GM21423 (cell line): ENCODE measurements at regions not wholly inside any gene's neighbourhood (a gene's known extent, or its start where the extent isn't known, plus 50 kb on each side); places are given as distances from the start of the nearest gene placed in this dataset.

Experiments
- ATAC-seq: cut with Tn5 transposase; IDR thresholded peaks from one replicate; pipeline ENCODE4 v1.9.1; 2021; ENCODE audit warnings: mild to moderate bottlenecking, moderate library complexity; ENCODE audit not compliant: unreplicated experiment

GRCh38 chr12:19044430-19044829 is 85.1 kb upstream of the PLEKHA5 start:
- no peak for ATAC-seq

DNA sequence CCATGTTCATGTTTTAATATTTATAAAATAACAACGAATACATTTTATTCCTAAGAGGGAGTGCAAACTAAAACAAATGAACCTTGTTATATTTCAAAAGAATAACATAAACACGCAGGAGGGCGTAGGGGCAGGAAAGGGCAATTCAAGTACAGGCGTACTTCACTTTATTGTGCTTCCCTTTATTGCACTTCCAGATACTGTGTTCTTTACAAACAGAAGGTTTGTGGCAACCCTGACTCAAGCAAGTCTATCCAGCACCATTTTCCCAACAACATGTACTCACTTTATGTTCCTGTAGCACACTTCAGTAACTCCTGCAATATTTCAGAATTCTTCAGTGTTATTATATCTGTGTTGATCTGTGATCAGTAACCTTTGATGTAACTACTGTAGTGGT is 84.6 kb upstream of the PLEKHA5 start:
- no peak for ATAC-seq

GRCh38 chr12:19045426-19045825 is 84.1 kb upstream of the PLEKHA5 start:
- ATAC-seq: no peak

DNA sequence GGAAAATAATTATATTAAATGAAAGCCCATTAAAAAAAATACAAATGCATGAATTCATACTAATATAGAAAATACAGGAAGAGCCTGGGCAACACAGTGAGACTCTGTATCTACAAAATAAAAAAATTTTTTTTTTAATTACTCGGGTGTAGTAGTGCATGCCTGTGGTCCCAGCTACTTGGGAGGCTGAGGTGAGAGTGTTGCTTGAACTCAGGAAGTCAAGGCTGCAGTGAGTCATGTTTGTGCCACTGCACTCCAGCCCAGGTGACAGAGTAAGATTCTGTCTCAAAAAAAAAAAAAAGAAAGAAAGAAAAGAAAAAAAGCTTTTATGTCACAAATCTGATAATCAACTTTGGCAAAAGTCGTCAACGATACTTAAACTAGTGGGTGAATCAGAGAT is 80.6 kb upstream of the PLEKHA5 start:
- no peak for ATAC-seq

- no peak for ATAC-seq
These were observed 76.8 kb upstream of the PLEKHA5 start for GRCh38 chr12:19052689-19053088.

GRCh38 chr12:19053218-19053617 is 76.3 kb upstream of the PLEKHA5 start:
- no peak for ATAC-seq

- no peak for ATAC-seq
These were observed 75.5 kb upstream of the PLEKHA5 start for GRCh38 chr12:19054035-19054434.

DNA sequence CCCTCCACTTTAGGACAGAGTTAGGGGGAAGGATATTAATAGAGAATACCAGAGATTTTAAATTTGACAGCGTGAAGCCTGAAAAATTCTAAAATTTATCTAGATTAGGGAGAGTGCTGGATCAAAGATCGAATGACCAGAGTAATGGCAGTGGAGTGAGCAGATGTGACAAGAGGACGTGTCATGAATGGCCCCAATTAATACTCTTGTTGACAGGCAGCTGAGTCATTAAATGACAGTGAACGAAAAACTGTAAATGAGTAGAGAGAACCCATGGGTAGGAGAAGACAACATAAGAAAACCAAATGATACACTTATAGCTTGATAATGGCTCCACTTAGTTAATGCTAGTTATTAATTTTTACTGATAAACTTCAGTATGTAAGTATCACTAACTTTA is 73.9 kb upstream of the PLEKHA5 start:
- ATAC-seq: no peak

GRCh38 chr12:19058235-19059021 is 71.1 kb upstream of the PLEKHA5 start:
- ATAC-seq: no peak

DNA sequence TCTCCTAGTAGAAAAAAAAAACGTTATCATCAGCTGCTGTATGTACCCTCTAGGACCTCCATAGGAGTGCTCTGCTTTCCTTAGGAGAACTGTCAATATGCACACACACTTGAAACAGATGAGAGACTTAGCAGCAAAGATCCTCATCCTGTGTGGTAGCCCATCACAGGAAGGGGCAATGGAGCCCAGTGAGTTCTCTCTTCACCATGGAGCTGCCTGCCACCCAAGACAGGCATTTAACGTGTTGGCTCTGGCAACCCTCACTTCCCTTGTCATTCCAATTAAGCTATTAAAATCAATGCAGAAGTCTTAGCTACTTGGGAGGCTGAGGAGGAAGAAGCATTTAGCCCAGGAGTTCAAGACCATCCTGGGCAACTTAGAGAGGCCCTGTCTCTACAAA is 64.8 kb upstream of the PLEKHA5 start:
- ATAC-seq: no peak

- ATAC-seq: no peak
These were observed 64.3 kb upstream of the PLEKHA5 start for GRCh38 chr12:19065223-19065622.

DNA sequence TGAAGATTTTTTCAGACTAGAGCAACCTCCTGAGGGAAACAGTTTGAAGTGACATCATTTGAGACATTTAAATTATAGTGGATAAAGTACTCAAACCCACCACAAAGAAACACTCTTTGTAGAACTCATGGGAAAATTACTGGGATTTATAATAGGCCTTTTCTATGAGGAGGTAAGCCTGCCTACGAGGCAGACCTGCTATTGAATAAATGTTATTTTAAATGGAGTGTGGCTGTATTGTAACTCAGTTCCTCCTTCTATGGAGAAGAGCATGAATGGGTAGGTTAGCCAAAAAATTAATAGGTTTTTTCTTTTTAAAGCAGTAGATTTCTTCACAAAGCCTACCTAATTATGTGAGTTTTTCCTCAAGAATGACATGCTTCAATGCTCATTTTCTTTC is 63.7 kb upstream of the PLEKHA5 start:
- no peak for ATAC-seq

DNA sequence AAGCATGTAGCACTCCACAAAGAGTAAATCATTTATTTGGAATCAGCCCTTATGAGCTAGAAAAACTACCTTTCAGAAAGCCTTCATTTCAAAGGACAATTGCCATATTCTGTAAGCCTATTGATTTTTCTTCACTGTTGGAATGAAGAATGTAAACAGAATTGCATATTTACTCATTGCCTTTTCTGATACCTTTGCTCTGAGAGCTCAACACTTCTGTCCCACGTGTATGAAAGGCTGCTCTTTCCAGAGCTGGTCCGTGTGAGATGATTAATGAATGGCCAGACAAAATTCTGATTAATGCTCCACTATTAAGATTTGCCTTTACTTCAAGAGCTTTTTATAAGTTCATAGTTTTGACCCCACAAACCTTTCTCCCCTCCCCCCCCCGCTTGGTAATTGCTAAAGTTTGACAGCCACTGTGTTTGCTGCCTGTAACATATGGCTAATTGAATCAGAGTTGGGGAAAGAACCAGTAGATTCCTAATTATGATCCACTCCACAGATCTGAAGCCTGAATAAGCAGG is 63.0 kb upstream of the PLEKHA5 start:
- no peak for ATAC-seq

DNA sequence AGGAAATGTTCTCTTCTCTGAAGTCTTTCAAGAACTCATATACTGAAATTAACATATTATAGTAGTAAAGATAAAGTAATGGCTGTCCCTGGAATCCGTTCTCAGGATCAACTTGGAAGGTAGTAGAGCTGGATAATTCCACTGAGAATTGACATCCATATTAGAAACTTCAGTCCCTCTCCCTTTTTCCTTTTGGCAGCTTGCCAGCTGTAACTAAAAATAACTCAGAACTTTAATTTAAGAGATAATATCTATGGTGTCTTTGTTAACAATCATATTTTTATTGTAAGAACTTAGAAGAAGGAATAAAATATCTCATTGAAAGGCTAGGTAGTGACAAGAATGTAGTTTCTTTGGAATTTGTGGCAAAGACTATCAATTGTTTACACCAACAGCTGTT is 61.4 kb upstream of the PLEKHA5 start:
- ATAC-seq: no peak

DNA sequence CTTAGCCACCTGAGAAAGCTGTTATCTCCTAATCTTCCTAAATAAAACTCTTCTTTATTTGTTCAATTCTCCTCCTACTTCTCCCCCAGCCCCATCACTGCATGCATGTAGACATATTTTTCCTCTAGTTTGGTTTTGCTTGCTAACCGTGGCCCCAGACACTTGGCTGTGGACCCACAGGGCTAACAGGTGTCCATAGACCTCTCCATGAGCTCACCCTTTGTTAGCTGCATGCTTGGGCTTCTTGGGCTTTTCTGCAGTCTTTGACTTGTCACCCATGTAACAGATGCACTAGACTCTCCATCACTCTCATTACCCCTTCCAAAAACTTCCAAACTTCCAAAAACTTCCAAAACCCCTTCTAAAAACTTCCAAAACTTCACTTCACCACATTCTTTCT is 59.2 kb upstream of the PLEKHA5 start:
- no peak for ATAC-seq

DNA sequence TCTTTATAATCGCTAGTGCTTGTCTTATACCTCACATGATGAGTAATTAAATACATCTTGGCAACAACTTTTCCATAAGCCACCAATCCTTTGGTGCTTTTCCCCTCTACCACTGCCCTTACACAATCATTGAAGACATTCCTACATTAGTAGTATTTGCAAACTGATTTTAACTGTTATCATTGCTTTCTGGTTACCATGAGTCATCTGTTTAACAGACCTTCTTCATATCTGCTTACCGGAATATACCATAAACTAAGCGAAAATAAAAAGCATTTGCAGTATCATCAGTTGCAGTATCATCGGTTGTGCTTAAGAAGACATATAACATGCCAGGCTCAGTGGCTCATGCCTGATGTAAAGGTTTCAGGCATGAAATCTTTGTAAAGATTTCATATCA is 54.8 kb upstream of the PLEKHA5 start:
- no peak for ATAC-seq

DNA sequence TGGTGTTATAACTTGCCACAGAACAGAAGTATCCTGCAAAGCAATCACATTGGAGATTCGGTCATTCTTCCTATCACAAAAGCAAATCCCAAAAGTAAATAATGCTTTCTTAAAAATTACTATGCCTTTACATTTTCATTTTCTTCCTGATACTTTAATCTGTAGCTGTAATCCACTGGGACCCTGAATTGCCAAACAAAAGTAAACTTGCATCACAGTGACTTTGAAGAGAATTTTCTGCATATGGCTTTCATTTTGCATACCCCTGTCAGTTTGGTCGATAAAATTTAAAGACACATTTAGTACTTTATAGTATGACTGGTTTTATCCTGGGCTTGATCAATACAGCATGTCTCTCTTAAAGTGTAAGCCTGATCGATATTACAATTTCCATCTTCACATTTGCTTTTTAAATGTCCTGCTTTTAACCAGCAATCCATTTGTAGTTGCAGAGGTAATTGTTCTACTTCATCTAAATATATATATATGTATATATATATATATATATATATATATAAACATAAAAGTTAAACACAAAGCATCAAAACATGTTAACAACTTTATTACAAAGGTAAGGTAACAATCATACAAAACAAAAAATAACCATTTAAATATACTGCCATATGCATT is 53.7 kb upstream of the PLEKHA5 start:
- ATAC-seq: no peak
